ENCODE measurements at regions not wholly inside any gene's neighbourhood (a gene's known extent, or its start where the extent isn't known, plus 50 kb on each side); places are given as distances from the start of the nearest gene placed in this dataset.

GRCh38 chr21:15152591-15152990 lies 87.8 kb upstream of the NRIP1 start:
- TF ChIP-seq PATZ1 (CRISPR knock-in tag; IDR thresholded peaks at IDR 0.05; ENCODE audit: borderline replicate concordance) (no peak), ZC3H10 (CRISPR knock-in tag; IDR thresholded peaks at IDR 0.05) (no peak), PPARA (CRISPR knock-in tag; IDR thresholded peaks at IDR 0.05; ENCODE audit: borderline replicate concordance) (no peak), ZNF8 (CRISPR knock-in tag; IDR thresholded peaks at IDR 0.05) (no peak), BACH2 (CRISPR knock-in tag; IDR thresholded peaks at IDR 0.05; ENCODE audit: borderline replicate concordance) (no peak), POU6F1 (CRISPR knock-in tag; IDR thresholded peaks at IDR 0.05; ENCODE audit: borderline replicate concordance, low read depth) (no peak), TOX (CRISPR knock-in tag; IDR thresholded peaks at IDR 0.05; ENCODE audit: borderline replicate concordance) (no peak), ESRRG (CRISPR knock-in tag; IDR thresholded peaks at IDR 0.05) (no peak), GLIS3 (CRISPR knock-in tag; IDR thresholded peaks at IDR 0.05) (no peak), ISL1 (CRISPR knock-in tag; IDR thresholded peaks at IDR 0.05) (no peak), TCF4 (CRISPR knock-in tag; IDR thresholded peaks at IDR 0.05; ENCODE audit: borderline replicate concordance) (no peak), RARB (CRISPR knock-in tag; IDR thresholded peaks at IDR 0.05) (no peak), ARNTL (CRISPR knock-in tag; IDR thresholded peaks at IDR 0.05; ENCODE audit: borderline replicate concordance, low read depth) (no peak), ZFP30 (CRISPR knock-in tag; IDR thresholded peaks at IDR 0.05) (no peak), CSDC2 (CRISPR knock-in tag; IDR thresholded peaks at IDR 0.05) (no peak), ZFP3 (CRISPR knock-in tag; IDR thresholded peaks at IDR 0.05) (no peak), CSRNP3 (CRISPR knock-in tag; IDR thresholded peaks at IDR 0.05) (no peak), SNAI2 (CRISPR knock-in tag; IDR thresholded peaks at IDR 0.05) (no peak), OSR1 (CRISPR knock-in tag; IDR thresholded peaks at IDR 0.05) (no peak)
- no peak for ATAC-seq

GRCh38 chr21:15159382-15160020 lies 94.7 kb upstream of the NRIP1 start:
- TF ChIP-seq SNAI2 (CRISPR knock-in tag; IDR thresholded peaks at IDR 0.05) (no peak), CSRNP3 (CRISPR knock-in tag; IDR thresholded peaks at IDR 0.05) (no peak), PPARA (CRISPR knock-in tag; IDR thresholded peaks at IDR 0.05; ENCODE audit: borderline replicate concordance) (no peak), ARNTL (CRISPR knock-in tag; IDR thresholded peaks at IDR 0.05; ENCODE audit: borderline replicate concordance, low read depth) (no peak), TCF4 (CRISPR knock-in tag; IDR thresholded peaks at IDR 0.05; ENCODE audit: borderline replicate concordance) (no peak), ZNF565 (CRISPR knock-in tag; conservative IDR thresholded peaks at IDR 0.05; ENCODE audit: low read depth) (no peak), ZFP30 (CRISPR knock-in tag; IDR thresholded peaks at IDR 0.05) (no peak), TSHZ2 (CRISPR knock-in tag; IDR thresholded peaks at IDR 0.05) (no peak), TOX (CRISPR knock-in tag; IDR thresholded peaks at IDR 0.05; ENCODE audit: borderline replicate concordance) (no peak), ZC3H10 (CRISPR knock-in tag; IDR thresholded peaks at IDR 0.05) (no peak)
- no peak for ATAC-seq

Measured in SK-N-SH treated with all-trans-retinoic acid at 6 μM for 48 hours (cell line).